ENCODE measurements at regions not wholly inside any gene's neighbourhood (a gene's known extent, or its start where the extent isn't known, plus 50 kb on each side); places are given as distances from the start of the nearest gene placed in this dataset.
A peak's percentile ranks its signal among the peaks of the same experiment; 100 is the strongest.

GRCh38 chr4:179292468-179292867, 1850.2 kb upstream of the AGA start:
- DNase-seq (no peak), ATAC-seq (no peak)
- intact Hi-C loops (cut with DNase I): no loop called here
- no peaks in the 10 kb centered on the region for H3K27me3 ChIP-seq
- H3K36me3 ChIP-seq: no peaks in the 10 kb centered on the region
- TF ChIP-seq CTCF (IDR thresholded peaks at IDR 0.05) (no peak), POLR2A (IDR thresholded peaks at IDR 0.05) (no peak)
- 29 to 41% (median 34%) methylated on average over 1 of the region's 1 CpG for WGBS, 4 donors
- H3K27ac ChIP-seq: no peak overlapping the region
- no peak overlapping the region for H3K4me3 ChIP-seq
- H3K9me3 ChIP-seq: peaks cover 0 to 15% (median 0%) of the 10 kb centered on the region in 12 donors
- no peaks in the 10 kb centered on the region for H3K4me1 ChIP-seq

- intact Hi-C loops (cut with DNase I): no loop called here
- Histone ChIP-seq H3K4me3 (no peak overlapping the region), H3K27ac (no peak overlapping the region), H3K9me3 (peaks cover 0 to 58% (median 21%) of the 10 kb centered on the region in 12 donors), H3K36me3 (no peaks in the 10 kb centered on the region), H3K27me3 (no peaks in the 10 kb centered on the region), H3K4me1 (no peaks in the 10 kb centered on the region)
- TF ChIP-seq POLR2A (IDR thresholded peaks at IDR 0.05) (no peak), CTCF (IDR thresholded peaks at IDR 0.05) (peak in 8 of 12 donors; percentile 11 to 39 (median 27))
- DNase-seq: no peak
- no peak for ATAC-seq
- 57 to 68% (median 64%) methylated on average over 4 of the region's 4 CpGs for WGBS, 4 donors
Observed at GRCh38 chr4:179307297-179308136, 1865.3 kb upstream of the AGA start.

- Histone ChIP-seq H3K9me3 (peaks cover 0 to 40% (median 12%) of the 10 kb centered on the region in 12 donors), H3K27me3 (no peaks in the 10 kb centered on the region), H3K4me1 (no peaks in the 10 kb centered on the region), H3K27ac (no peak overlapping the region), H3K36me3 (no peaks in the 10 kb centered on the region), H3K4me3 (no peak overlapping the region)
- TF ChIP-seq POLR2A (IDR thresholded peaks at IDR 0.05) (no peak), CTCF (IDR thresholded peaks at IDR 0.05) (no peak)
- DNase-seq (no peak), ATAC-seq (no peak)
- 77 to 100% (median 86%) methylated on average over 1 of the region's 1 CpG for WGBS, 4 donors
- intact Hi-C loops (cut with DNase I): no loop called here
Observed at GRCh38 chr4:179313823-179314222, 1871.6 kb upstream of the AGA start.

- no peaks in the 10 kb centered on the region for H3K9me3 ChIP-seq
- no peak overlapping the region for H3K27ac ChIP-seq
- WGBS, 4 donors: 80 to 87% (median 85%) methylated on average over 2 of the region's 2 CpGs
- ATAC-seq: no peak
- no peaks in the 10 kb centered on the region for H3K27me3 ChIP-seq
- intact Hi-C loops (cut with DNase I): no loop called here
- H3K36me3 ChIP-seq: no peaks in the 10 kb centered on the region
- DNase-seq: no peak
- TF ChIP-seq CTCF (IDR thresholded peaks at IDR 0.05): no peak
- TF ChIP-seq POLR2A (IDR thresholded peaks at IDR 0.05): no peak
- no peaks in the 10 kb centered on the region for H3K4me1 ChIP-seq
- no peak overlapping the region for H3K4me3 ChIP-seq
Observed at GRCh38 chr4:179325181-179325580, 1882.9 kb upstream of the AGA start.

All from heart left ventricle (tissue), 16 donors.